ENCODE measurements at regions not wholly inside any gene's neighbourhood (a gene's known extent, or its start where the extent isn't known, plus 50 kb on each side); places are given as distances from the start of the nearest gene placed in this dataset.

GRCh38 chr18:77397056-77397455 lies 147.4 kb downstream of the GALR1 start:
- Histone ChIP-seq H3K36me3 (no peaks in the 10 kb centered on the region), H3K27ac (no peak overlapping the region), H3K27me3 (replicated peaks in 1 of 7) (peaks cover 0 to 10% (median 0%) of the 10 kb centered on the region in 7 donors), H3K4me3 (no peak overlapping the region), H3K4me1 (no peaks in the 10 kb centered on the region), H3K9me3 (peaks cover 0 to 6% (median 0%) of the 10 kb centered on the region in 8 donors)
- intact Hi-C loops (cut with DNase I; ENCODE audit: low total_unique reads), result no loop called here
- no peak for TF ChIP-seq CTCF (IDR thresholded peaks at IDR 0.05 in 8 of 11, conservative IDR thresholded peaks at IDR 0.05 in 3 of 11)
- no peak for TF ChIP-seq POLR2A (IDR thresholded peaks at IDR 0.05)
- TF ChIP-seq POLR2AphosphoS5 (IDR thresholded peaks at IDR 0.05), result no peak
- DNase-seq, result no peak
- 55 to 81% (median 69%) methylated on average over 4 to 6 of the region's 6 CpGs for WGBS, 5 donors

DNA sequence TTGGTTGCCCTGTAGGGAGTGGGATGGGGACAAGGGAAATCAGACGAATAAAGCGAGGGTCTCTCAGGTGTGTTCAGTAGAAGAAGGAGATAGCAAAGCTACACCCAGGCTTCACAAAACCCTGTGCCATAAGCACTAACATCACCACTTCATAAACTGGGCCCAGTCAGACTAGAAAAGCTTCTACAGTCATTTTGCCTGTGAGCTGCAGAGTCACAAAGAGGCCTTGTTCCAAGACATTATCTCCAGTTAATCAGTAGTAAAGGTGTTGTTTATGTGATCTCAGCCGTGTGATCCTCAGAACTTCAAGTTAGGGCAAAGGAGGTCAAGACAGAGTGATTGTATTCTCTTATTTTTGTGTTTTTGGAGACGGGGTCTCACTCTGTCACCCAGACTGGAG lies 148.0 kb downstream of the GALR1 start:
- no peak overlapping the region for H3K4me3 ChIP-seq
- H3K27ac ChIP-seq, result no peak overlapping the region
- H3K9me3 ChIP-seq, result peaks cover 0 to under 1% (median 0%) of the 10 kb centered on the region in 8 donors
- H3K36me3 ChIP-seq, result no peaks in the 10 kb centered on the region
- no peak for DNase-seq
- WGBS, 5 donors, result 50 to 75% (median 73%) methylated on average over 4 of the region's 4 CpGs
- TF ChIP-seq POLR2A (IDR thresholded peaks at IDR 0.05), result no peak
- TF ChIP-seq CTCF (IDR thresholded peaks at IDR 0.05 in 8 of 11, conservative IDR thresholded peaks at IDR 0.05 in 3 of 11), result no peak
- no peak for TF ChIP-seq POLR2AphosphoS5 (IDR thresholded peaks at IDR 0.05)
- H3K4me1 ChIP-seq, result no peaks in the 10 kb centered on the region
- H3K27me3 ChIP-seq (replicated peaks in 1 of 7), result peaks cover 0 to 10% (median 0%) of the 10 kb centered on the region in 7 donors
- intact Hi-C loops (cut with DNase I; ENCODE audit: low total_unique reads), result no loop called here

DNA sequence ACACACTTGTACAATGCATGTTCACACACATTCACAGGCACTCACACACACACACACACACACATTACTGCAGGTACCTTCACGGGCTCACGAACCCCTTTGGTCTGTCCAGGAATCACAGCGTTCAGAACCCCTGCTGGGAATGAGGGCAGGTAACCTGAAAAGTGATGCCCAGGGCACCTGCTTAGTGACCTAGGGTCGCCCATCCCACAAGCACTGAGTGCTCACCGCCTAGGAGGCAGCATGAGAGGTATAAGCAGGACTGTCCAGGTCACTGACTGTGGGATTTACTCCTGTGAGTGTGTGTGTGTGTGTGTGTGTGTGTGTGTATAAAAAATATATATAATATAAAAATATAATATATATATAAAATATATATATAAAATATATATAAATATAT lies 150.9 kb downstream of the GALR1 start:
- Histone ChIP-seq H3K27ac (no peak overlapping the region), H3K4me3 (no peak overlapping the region), H3K9me3 (no peaks in the 10 kb centered on the region), H3K27me3 (replicated peaks in 1 of 7) (no peaks in the 10 kb centered on the region), H3K36me3 (no peaks in the 10 kb centered on the region), H3K4me1 (no peaks in the 10 kb centered on the region)
- intact Hi-C loops (cut with DNase I; ENCODE audit: low total_unique reads), result no loop called here
- TF ChIP-seq POLR2A (IDR thresholded peaks at IDR 0.05), result no peak
- no peak for TF ChIP-seq CTCF (IDR thresholded peaks at IDR 0.05 in 8 of 11, conservative IDR thresholded peaks at IDR 0.05 in 3 of 11)
- no peak for TF ChIP-seq POLR2AphosphoS5 (IDR thresholded peaks at IDR 0.05)
- 82 to 100% (median 90%) methylated on average over 5 of the region's 5 CpGs for WGBS, 5 donors
- DNase-seq, result no peak

DNA sequence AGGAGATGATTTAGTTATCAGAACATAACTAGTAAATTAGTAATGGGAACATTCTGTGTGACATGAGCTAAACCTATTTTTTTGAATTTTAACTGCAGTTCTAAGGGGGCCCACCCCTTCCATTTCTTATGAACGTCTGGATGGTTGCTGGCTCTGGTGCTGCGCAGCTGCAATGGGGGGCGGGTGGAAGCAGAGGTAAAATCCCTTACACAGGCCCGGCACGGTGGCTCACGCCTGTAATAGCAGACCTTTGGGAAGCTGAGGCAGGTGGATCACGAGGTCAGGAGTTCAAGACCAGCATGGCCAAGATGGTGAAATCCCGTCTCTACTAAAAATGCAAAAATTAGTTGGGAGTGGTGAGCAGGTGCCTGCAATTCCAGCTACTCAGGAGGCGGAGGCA lies 151.5 kb downstream of the GALR1 start:
- Histone ChIP-seq H3K27me3 (replicated peaks in 1 of 7) (no peaks in the 10 kb centered on the region), H3K36me3 (no peaks in the 10 kb centered on the region), H3K4me3 (no peak overlapping the region), H3K27ac (no peak overlapping the region), H3K4me1 (no peaks in the 10 kb centered on the region), H3K9me3 (no peaks in the 10 kb centered on the region)
- intact Hi-C loops (cut with DNase I; ENCODE audit: low total_unique reads), result no loop called here
- DNase-seq, result no peak
- 82 to 89% (median 85%) methylated on average over 9 of the region's 9 CpGs for WGBS, 5 donors
- TF ChIP-seq POLR2A (IDR thresholded peaks at IDR 0.05) (no peak), POLR2AphosphoS5 (IDR thresholded peaks at IDR 0.05) (no peak), CTCF (IDR thresholded peaks at IDR 0.05 in 8 of 11, conservative IDR thresholded peaks at IDR 0.05 in 3 of 11) (no peak)

All from spleen (tissue), 11 donors.